Muscle of arm (tissue), 1 donor: ENCODE measurements at regions not wholly inside any gene's neighbourhood (a gene's known extent, or its start where the extent isn't known, plus 50 kb on each side); places are given as distances from the start of the nearest gene placed in this dataset.

Experiments
- DNase-seq: peaks from one replicate; pipeline ENCODE4 v3.0.0-alpha.2; 2013

- no peak for DNase-seq
These were observed 867.3 kb downstream of the PCDH18 start for GRCh38 chr4:136664988-136665387.

GRCh38 chr4:136662539-136662938 is 869.8 kb downstream of the PCDH18 start:
- DNase-seq = no peak

- DNase-seq = no peak
These were observed 878.5 kb downstream of the PCDH18 start for GRCh38 chr4:136653640-136654406.

GRCh38 chr4:136651932-136652331 is 880.4 kb downstream of the PCDH18 start:
- no peak for DNase-seq

GRCh38 chr4:136651278-136651667 is 881.0 kb downstream of the PCDH18 start:
- DNase-seq = no peak

- DNase-seq = no peak
These were observed 881.6 kb downstream of the PCDH18 start for GRCh38 chr4:136650541-136651277.

GRCh38 chr4:136644279-136644678 is 888.0 kb downstream of the PCDH18 start:
- no peak for DNase-seq

GRCh38 chr4:136643416-136643815 is 888.9 kb downstream of the PCDH18 start:
- no peak for DNase-seq

- DNase-seq = no peak
These were observed 895.1 kb downstream of the PCDH18 start for GRCh38 chr4:136637071-136637777.

- DNase-seq = no peak
These were observed 896.1 kb downstream of the PCDH18 start for GRCh38 chr4:136636155-136636554.

- DNase-seq = no peak
These were observed 898.2 kb downstream of the PCDH18 start for GRCh38 chr4:136634121-136634520.

GRCh38 chr4:136599890-136600289 is 932.4 kb downstream of the PCDH18 start:
- DNase-seq = no peak

GRCh38 chr4:136590440-136590839 is 941.9 kb downstream of the PCDH18 start:
- DNase-seq = no peak

- no peak for DNase-seq
These were observed 948.7 kb downstream of the PCDH18 start for GRCh38 chr4:136583567-136583966.

- no peak for DNase-seq
These were observed 951.2 kb downstream of the PCDH18 start for GRCh38 chr4:136581119-136581518.

- DNase-seq = no peak
These were observed 957.1 kb downstream of the PCDH18 start for GRCh38 chr4:136575146-136575545.

GRCh38 chr4:136573460-136573859 is 958.8 kb downstream of the PCDH18 start:
- DNase-seq = no peak

GRCh38 chr4:136571315-136571714 is 961.0 kb downstream of the PCDH18 start:
- DNase-seq = no peak

GRCh38 chr4:136562834-136563233 is 969.5 kb downstream of the PCDH18 start:
- peak; percentile 28 for DNase-seq

- no peak for DNase-seq
These were observed 973.3 kb downstream of the PCDH18 start for GRCh38 chr4:136558940-136559494.

- DNase-seq = no peak
These were observed 974.9 kb downstream of the PCDH18 start for GRCh38 chr4:136557396-136557795.

- DNase-seq = no peak
These were observed 978.3 kb downstream of the PCDH18 start for GRCh38 chr4:136554033-136554432.
